Tibial nerve (tissue), 4 donors: ENCODE measurements at regions not wholly inside any gene's neighbourhood (a gene's known extent, or its start where the extent isn't known, plus 50 kb on each side); places are given as distances from the start of the nearest gene placed in this dataset.
"Not testable (repeated sequence)": the region's sequence is repeated elsewhere in the genome, so short reads cannot be mapped to it uniquely, and the experiment has no call there.

Source experiments
- DNase-seq, 2 donors: peaks; one replicate each; pipeline ENCODE4 v3.0.0-alpha.2; 2019; ENCODE audit warnings: low spot score in 2 of 2
- H3K27ac ChIP-seq, 4 donors: fragments of 200-600 bp; sonication (generic) in 3 of 4; one replicate each; pipeline ENCODE4 v1.5.1; 2017 to 2019; ENCODE audit warnings: mild to moderate bottlenecking in 1 of 4
- H3K27me3 ChIP-seq, 2 donors: fragments of 200-600 bp; sonication (generic) in 1 of 2; one replicate each; pipeline versions ENCODE4 v1.5.1 to v1.6.0; 2017 to 2019
- H3K36me3 ChIP-seq, 3 donors: fragments of 200-600 bp; sonication (generic); one replicate each; pipeline ENCODE4 v1.5.1; 2018 to 2019
- H3K4me1 ChIP-seq, 4 donors: fragments of 200-600 bp; sonication (generic) in 3 of 4; one replicate each; pipeline ENCODE4 v1.5.1; 2017 to 2019
- H3K4me3 ChIP-seq, 4 donors: fragments of 200-600 bp; sonication (generic) in 3 of 4; one replicate each; pipeline ENCODE4 v1.5.1; 2017 to 2019; ENCODE audit warnings: mild to moderate bottlenecking in 1 of 4, moderate library complexity in 1 of 4
- H3K9me3 ChIP-seq, 4 donors: fragments of 200-600 bp; sonication (generic) in 3 of 4; one replicate each; pipeline ENCODE4 v1.5.1; 2017 to 2019
- CTCF ChIP-seq, 5 experiments: fragments of 200-600 bp in 3 of 5; fragments of 450-650 bp in 2 of 5; sonication (generic) in 3 of 5; IDR thresholded peaks; one replicate each; pipeline ENCODE4 v1.5.1; 2016 to 2019; ENCODE audit warnings: antibody characterized with exemption in 5 of 5, mild to moderate bottlenecking in 3 of 5, moderate library complexity in 2 of 5
- EP300 ChIP-seq, 2 donors: sonication (generic); formaldehyde crosslinking; IDR thresholded peaks; one replicate each; pipeline ENCODE4 v1.6.1; 2017; ENCODE audit warnings: antibody characterized with exemption in 2 of 2, mild to moderate bottlenecking in 1 of 2
- POLR2A ChIP-seq, 2 donors: fragments of 450-650 bp; IDR thresholded peaks; one replicate each; pipeline ENCODE4 v1.6.1; 2017; ENCODE audit warnings: antibody characterized with exemption in 2 of 2, mild to moderate bottlenecking in 2 of 2, moderate library complexity in 2 of 2
- WGBS, 2 donors: methylation state at CpG; one replicate each; pipeline ENCODE4 v1.1.5; 2018; 5-methylcytosine and 5-hydroxymethylcytosine counted together

GRCh38 chrY:12310832-12311231, 390.2 kb upstream of the USP9Y start:
- H3K27me3 ChIP-seq: no peaks in the 10 kb centered on the region
- no peak for DNase-seq
- TF ChIP-seq EP300 (IDR thresholded peaks at IDR 0.05) (no peak), POLR2A (IDR thresholded peaks at IDR 0.05) (no peak), CTCF (IDR thresholded peaks at IDR 0.05) (no peak)
- no peaks in the 10 kb centered on the region for H3K9me3 ChIP-seq
- no peak overlapping the region for H3K4me3 ChIP-seq
- no peaks in the 10 kb centered on the region for H3K4me1 ChIP-seq
- WGBS, 2 donors: 81% methylated on average over 5 of the region's 5 CpGs; no CpG with 5 or more reads in 1 of the 2 donors
- no peak overlapping the region for H3K27ac ChIP-seq
- H3K36me3 ChIP-seq: no peaks in the 10 kb centered on the region

- H3K4me3 ChIP-seq: no peak overlapping the region
- H3K4me1 ChIP-seq: no peaks in the 10 kb centered on the region
- no peaks in the 10 kb centered on the region for H3K36me3 ChIP-seq
- no peak overlapping the region for H3K27ac ChIP-seq
- TF ChIP-seq POLR2A (IDR thresholded peaks at IDR 0.05) (no peak), CTCF (IDR thresholded peaks at IDR 0.05) (no peak), EP300 (IDR thresholded peaks at IDR 0.05) (no peak)
- no peaks in the 10 kb centered on the region for H3K27me3 ChIP-seq
- no peaks in the 10 kb centered on the region for H3K9me3 ChIP-seq
- no peak for DNase-seq
- WGBS, 2 donors: 76% methylated on average over 7 of the region's 7 CpGs; no CpG with 5 or more reads in 1 of the 2 donors
Measured at GRCh38 chrY:12327751-12328150, 373.3 kb upstream of the USP9Y start.

GRCh38 chrY:12331917-12332316, 369.1 kb upstream of the USP9Y start:
- H3K27me3 ChIP-seq, H3K4me1 ChIP-seq, H3K27ac ChIP-seq, H3K4me3 ChIP-seq, H3K9me3 ChIP-seq, H3K36me3 ChIP-seq, DNase-seq: not testable (repeated sequence)
- 83% methylated on average over 8 of the region's 10 CpGs; no CpG with 5 or more reads in 1 of the 2 donors for WGBS, 2 donors

GRCh38 chrY:12343211-12343610, 357.8 kb upstream of the USP9Y start:
- no peak for TF ChIP-seq CTCF (IDR thresholded peaks at IDR 0.05)
- TF ChIP-seq POLR2A (IDR thresholded peaks at IDR 0.05): no peak
- no peak for TF ChIP-seq EP300 (IDR thresholded peaks at IDR 0.05)
- no peak overlapping the region for H3K27ac ChIP-seq
- 79% methylated on average over 4 of the region's 4 CpGs; no CpG with 5 or more reads in 1 of the 2 donors for WGBS, 2 donors
- H3K4me3 ChIP-seq: no peak overlapping the region
- H3K4me1 ChIP-seq: no peaks in the 10 kb centered on the region
- DNase-seq: no peak
- H3K9me3 ChIP-seq: no peaks in the 10 kb centered on the region
- no peaks in the 10 kb centered on the region for H3K36me3 ChIP-seq
- H3K27me3 ChIP-seq: no peaks in the 10 kb centered on the region

GRCh38 chrY:12348181-12348580, 352.9 kb upstream of the USP9Y start:
- no peak for DNase-seq
- Histone ChIP-seq H3K36me3 (no peaks in the 10 kb centered on the region), H3K9me3 (no peaks in the 10 kb centered on the region), H3K27ac (no peak overlapping the region), H3K4me1 (no peaks in the 10 kb centered on the region), H3K4me3 (no peak overlapping the region), H3K27me3 (no peaks in the 10 kb centered on the region)
- TF ChIP-seq EP300 (IDR thresholded peaks at IDR 0.05) (no peak), CTCF (IDR thresholded peaks at IDR 0.05) (no peak), POLR2A (IDR thresholded peaks at IDR 0.05) (no peak)
- WGBS, 2 donors: 90% methylated on average over 2 of the region's 2 CpGs; no CpG with 5 or more reads in 1 of the 2 donors

- WGBS, 2 donors: 88% methylated on average over 3 of the region's 3 CpGs; no CpG with 5 or more reads in 1 of the 2 donors
- no peaks in the 10 kb centered on the region for H3K9me3 ChIP-seq
- H3K36me3 ChIP-seq: no peaks in the 10 kb centered on the region
- H3K27me3 ChIP-seq: no peaks in the 10 kb centered on the region
- TF ChIP-seq CTCF (IDR thresholded peaks at IDR 0.05) (no peak), EP300 (IDR thresholded peaks at IDR 0.05) (no peak), POLR2A (IDR thresholded peaks at IDR 0.05) (no peak)
- H3K4me3 ChIP-seq: no peak overlapping the region
- no peaks in the 10 kb centered on the region for H3K4me1 ChIP-seq
- no peak overlapping the region for H3K27ac ChIP-seq
- DNase-seq: no peak
Measured at GRCh38 chrY:12357204-12357603, 343.8 kb upstream of the USP9Y start.
